ENCODE measurements at regions not wholly inside any gene's neighbourhood (a gene's known extent, or its start where the extent isn't known, plus 50 kb on each side); places are given as distances from the start of the nearest gene placed in this dataset.

DNA sequence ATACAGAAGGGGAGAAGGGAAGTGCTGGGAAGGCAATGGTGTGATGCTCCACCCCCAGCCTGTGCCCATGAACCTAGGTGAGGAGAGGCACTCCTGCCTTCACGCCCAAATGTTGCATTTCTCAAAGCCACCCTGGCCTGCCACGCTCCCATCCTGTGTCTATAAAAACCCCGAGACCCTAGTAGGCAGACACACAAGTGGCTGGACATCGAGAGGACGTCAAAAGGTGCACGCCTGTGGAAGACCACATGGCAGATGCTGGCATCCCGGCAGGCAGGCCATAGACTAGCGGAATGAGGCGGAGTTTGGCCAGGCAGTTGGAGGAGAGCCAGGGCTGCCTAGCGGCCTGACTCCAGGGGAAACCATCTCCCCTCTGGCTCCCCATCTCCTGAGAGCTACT is 1168.5 kb upstream of the ADGRL2 start:
- Histone ChIP-seq H3K27ac (replicated peaks) (no peak overlapping the region), H3K27me3 (ENCODE audit: insufficient read depth, poor library complexity, severe bottlenecking) (no peaks in the 10 kb centered on the region), H3K4me3 (replicated peaks; ENCODE audit: insufficient read depth, low read length) (no peak overlapping the region)
- no peak for DNase-seq (ENCODE audit: low read depth in 1 of 2, low spot score in 1 of 2)
- TF ChIP-seq, protein P1, sequence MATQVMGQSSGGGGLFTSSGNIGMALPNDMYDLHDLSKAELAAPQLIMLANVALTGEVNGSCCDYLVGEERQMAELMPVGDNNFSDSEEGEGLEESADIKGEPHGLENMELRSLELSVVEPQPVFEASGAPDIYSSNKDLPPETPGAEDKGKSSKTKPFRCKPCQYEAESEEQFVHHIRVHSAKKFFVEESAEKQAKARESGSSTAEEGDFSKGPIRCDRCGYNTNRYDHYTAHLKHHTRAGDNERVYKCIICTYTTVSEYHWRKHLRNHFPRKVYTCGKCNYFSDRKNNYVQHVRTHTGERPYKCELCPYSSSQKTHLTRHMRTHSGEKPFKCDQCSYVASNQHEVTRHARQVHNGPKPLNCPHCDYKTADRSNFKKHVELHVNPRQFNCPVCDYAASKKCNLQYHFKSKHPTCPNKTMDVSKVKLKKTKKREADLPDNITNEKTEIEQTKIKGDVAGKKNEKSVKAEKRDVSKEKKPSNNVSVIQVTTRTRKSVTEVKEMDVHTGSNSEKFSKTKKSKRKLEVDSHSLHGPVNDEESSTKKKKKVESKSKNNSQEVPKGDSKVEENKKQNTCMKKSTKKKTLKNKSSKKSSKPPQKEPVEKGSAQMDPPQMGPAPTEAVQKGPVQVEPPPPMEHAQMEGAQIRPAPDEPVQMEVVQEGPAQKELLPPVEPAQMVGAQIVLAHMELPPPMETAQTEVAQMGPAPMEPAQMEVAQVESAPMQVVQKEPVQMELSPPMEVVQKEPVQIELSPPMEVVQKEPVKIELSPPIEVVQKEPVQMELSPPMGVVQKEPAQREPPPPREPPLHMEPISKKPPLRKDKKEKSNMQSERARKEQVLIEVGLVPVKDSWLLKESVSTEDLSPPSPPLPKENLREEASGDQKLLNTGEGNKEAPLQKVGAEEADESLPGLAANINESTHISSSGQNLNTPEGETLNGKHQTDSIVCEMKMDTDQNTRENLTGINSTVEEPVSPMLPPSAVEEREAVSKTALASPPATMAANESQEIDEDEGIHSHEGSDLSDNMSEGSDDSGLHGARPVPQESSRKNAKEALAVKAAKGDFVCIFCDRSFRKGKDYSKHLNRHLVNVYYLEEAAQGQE (IDR thresholded peaks at IDR 0.05; ENCODE audit: insufficient replicate concordance, low read depth) = no peak
- TF ChIP-seq SPI1 (IDR thresholded peaks at IDR 0.05; ENCODE audit: borderline replicate concordance, low read depth) (no peak), GABPA (IDR thresholded peaks at IDR 0.05; ENCODE audit: low read depth) (no peak), POLR2AphosphoS5 (IDR thresholded peaks at IDR 0.05; ENCODE audit: low read depth) (no peak)
- TF ChIP-seq, protein P2, sequence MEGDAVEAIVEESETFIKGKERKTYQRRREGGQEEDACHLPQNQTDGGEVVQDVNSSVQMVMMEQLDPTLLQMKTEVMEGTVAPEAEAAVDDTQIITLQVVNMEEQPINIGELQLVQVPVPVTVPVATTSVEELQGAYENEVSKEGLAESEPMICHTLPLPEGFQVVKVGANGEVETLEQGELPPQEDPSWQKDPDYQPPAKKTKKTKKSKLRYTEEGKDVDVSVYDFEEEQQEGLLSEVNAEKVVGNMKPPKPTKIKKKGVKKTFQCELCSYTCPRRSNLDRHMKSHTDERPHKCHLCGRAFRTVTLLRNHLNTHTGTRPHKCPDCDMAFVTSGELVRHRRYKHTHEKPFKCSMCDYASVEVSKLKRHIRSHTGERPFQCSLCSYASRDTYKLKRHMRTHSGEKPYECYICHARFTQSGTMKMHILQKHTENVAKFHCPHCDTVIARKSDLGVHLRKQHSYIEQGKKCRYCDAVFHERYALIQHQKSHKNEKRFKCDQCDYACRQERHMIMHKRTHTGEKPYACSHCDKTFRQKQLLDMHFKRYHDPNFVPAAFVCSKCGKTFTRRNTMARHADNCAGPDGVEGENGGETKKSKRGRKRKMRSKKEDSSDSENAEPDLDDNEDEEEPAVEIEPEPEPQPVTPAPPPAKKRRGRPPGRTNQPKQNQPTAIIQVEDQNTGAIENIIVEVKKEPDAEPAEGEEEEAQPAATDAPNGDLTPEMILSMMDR (IDR thresholded peaks at IDR 0.05; ENCODE audit: insufficient read depth, low read length) = no peak

DNA sequence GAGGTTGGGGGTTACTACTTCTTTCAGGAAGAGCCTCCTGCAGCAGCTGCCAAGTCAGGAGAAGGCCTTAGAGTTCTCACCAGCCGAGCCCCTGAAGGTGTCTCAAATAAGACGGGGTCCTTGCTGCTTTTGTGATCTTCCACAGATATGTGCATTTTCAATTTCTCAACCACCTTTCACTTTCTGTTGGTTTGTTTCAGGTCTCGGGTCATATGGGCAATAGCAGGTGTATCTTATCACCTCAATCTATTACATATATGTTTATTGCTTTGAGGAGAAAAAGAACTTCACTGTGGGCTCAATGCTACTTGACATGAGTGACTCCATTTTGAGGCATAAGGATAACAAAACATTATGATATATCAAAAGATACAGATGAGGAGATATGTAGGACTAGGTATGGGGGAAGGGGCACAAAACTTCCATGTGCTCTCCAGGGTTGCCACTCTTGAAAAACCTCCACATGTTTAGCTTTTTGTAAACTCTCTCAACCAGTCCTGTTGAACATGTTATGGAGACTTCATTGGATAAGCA is 1171.4 kb upstream of the ADGRL2 start:
- no peaks in the 10 kb centered on the region for H3K27me3 ChIP-seq (ENCODE audit: insufficient read depth, poor library complexity, severe bottlenecking)
- no peak overlapping the region for H3K27ac ChIP-seq (replicated peaks)
- TF ChIP-seq, protein P1 (IDR thresholded peaks at IDR 0.05; ENCODE audit: insufficient replicate concordance, low read depth) = no peak
- TF ChIP-seq SPI1 (IDR thresholded peaks at IDR 0.05; ENCODE audit: borderline replicate concordance, low read depth) (no peak), POLR2AphosphoS5 (IDR thresholded peaks at IDR 0.05; ENCODE audit: low read depth) (no peak), GABPA (IDR thresholded peaks at IDR 0.05; ENCODE audit: low read depth) (no peak)
- TF ChIP-seq, protein P2 (IDR thresholded peaks at IDR 0.05; ENCODE audit: insufficient read depth, low read length) = no peak
- DNase-seq (ENCODE audit: low read depth in 1 of 2, low spot score in 1 of 2) = no peak
- H3K4me3 ChIP-seq (replicated peaks; ENCODE audit: insufficient read depth, low read length) = no peak overlapping the region

DNA sequence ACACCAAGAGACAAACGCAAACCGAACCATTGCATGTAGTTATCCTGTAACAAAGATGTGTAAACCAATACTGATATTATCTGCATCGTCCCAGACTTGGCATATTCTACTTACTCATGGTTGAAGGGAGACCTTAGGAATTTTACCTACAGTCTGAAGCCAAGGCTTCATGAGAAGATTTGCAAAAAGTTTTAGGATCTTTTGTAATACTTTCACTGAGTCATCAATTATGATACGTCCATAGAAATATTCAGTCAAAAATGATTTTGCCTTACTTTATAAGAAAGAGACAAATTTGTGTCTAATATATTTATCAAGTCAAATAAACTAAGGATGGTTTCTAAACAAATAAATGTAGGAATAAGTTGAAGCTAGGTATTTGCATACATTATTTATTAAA is 1176.1 kb upstream of the ADGRL2 start:
- no peak for TF ChIP-seq GABPA (IDR thresholded peaks at IDR 0.05; ENCODE audit: low read depth)
- TF ChIP-seq, protein P1 (IDR thresholded peaks at IDR 0.05; ENCODE audit: insufficient replicate concordance, low read depth) = no peak
- TF ChIP-seq POLR2AphosphoS5 (IDR thresholded peaks at IDR 0.05; ENCODE audit: low read depth) = no peak
- no peak for TF ChIP-seq SPI1 (IDR thresholded peaks at IDR 0.05; ENCODE audit: borderline replicate concordance, low read depth)
- TF ChIP-seq, protein P2 (IDR thresholded peaks at IDR 0.05; ENCODE audit: insufficient read depth, low read length) = no peak
- DNase-seq (ENCODE audit: low read depth in 1 of 2, low spot score in 1 of 2) = no peak
- Histone ChIP-seq H3K27ac (replicated peaks) (no peak overlapping the region), H3K4me3 (replicated peaks; ENCODE audit: insufficient read depth, low read length) (no peak overlapping the region), H3K27me3 (ENCODE audit: insufficient read depth, poor library complexity, severe bottlenecking) (no peaks in the 10 kb centered on the region)
